Non-pigmented ciliary epithelial cell (primary cell): ENCODE measurements at regions not wholly inside any gene's neighbourhood (a gene's known extent, or its start where the extent isn't known, plus 50 kb on each side); places are given as distances from the start of the nearest gene placed in this dataset.
"Not testable (repeated sequence)": the region's sequence is repeated elsewhere in the genome, so short reads cannot be mapped to it uniquely, and the experiment has no call there.

ENCODE experiments used
- DNase-seq: peaks from one replicate; pipeline ENCODE4 v3.0.0-alpha.2; 2010; ENCODE audit warnings: low read depth

DNA sequence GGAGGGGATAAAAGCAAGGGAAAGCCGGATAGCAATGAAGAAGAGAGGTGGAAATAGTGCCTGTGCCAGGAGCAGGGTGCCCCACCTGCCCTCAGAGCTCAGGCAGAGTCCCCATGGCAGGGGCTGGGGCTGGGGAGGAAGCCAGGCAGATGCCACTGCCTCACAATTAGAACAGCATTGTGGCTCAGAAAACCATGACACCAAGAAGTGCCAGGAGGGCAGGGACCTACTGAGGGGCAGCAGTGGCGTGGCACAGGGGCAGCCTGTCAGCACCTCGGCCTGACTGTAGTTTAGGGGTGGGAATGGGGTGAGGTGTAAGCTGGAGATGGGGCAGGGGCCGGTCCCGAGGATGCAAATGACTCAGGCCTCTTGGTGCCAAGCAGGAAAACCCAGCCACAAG is 532.1 kb upstream of the B3GAT1 start:
- DNase-seq, result no peak

DNA sequence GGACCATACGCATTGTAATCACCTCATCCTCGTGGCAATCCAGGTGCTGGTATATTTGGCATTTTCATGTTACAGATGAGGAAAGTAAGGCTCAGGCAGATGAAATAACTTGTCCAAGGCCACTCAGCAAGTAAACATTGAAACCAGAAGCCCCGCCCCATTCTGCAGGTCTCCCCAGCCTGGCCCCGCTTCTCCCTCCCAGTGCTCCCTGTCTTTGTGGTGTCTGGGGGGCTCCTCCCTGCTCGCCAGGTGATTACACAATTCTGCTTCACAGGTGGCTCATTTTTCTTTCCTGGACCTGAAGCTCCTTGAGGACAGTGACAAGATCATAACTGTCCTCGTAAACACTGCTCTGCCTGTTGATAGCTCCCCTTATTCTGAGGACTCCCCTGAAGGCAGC is 531.5 kb upstream of the B3GAT1 start:
- no peak for DNase-seq

- DNase-seq, result no peak
Observed at GRCh38 chr11:134942681-134943080, 530.6 kb upstream of the B3GAT1 start.

DNA sequence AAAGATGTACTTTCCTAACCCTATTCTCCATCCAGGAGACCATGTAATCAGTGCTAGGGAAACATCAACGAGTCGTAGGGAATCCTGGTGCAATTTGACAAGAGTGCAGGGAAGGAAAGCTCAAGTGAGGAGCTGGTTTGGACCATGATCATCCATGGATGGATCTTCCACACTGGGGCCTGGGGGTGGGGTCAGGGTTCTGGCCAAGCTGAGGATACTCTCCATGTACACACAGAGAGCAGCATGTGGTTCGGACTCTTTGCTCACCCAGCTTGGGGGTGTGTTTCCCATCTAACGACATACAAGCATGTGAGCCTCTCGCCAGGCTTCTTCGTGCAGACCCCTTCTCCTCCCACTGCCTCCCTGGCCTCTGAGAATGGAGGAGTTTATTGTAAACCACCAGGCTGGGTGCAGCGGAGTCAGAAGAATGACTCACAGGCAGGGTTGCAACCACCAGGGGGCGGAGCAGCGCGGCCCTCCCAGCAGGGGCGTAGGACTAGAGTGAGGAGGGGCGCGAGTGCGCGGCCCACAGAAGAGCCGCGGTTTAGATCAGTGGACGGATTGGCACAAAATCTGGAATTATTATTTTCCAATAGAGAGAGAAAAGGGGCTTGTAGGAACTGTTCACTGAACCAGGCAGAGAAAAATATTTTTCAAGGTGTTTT is 530.0 kb upstream of the B3GAT1 start:
- not testable (repeated sequence) for DNase-seq

DNA sequence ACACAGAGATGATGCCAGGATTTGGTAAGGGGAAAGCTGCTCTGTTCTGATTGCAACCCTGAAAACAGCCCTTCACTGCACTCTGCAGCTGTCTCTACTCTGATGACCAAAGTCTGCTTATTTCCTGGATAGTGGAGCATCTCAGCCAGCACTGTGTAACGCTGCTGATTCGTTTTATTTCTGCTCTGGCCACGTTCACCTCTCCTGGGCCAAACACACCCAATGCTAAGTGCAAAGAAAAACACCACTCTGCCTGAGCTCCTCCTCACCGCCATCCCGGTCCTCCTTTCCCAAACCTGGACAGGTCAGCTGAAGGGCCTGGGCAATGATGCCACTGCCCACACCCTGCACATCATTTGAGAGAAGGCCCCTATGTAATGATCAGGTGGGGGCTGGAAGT is 529.3 kb upstream of the B3GAT1 start:
- no peak for DNase-seq

DNA sequence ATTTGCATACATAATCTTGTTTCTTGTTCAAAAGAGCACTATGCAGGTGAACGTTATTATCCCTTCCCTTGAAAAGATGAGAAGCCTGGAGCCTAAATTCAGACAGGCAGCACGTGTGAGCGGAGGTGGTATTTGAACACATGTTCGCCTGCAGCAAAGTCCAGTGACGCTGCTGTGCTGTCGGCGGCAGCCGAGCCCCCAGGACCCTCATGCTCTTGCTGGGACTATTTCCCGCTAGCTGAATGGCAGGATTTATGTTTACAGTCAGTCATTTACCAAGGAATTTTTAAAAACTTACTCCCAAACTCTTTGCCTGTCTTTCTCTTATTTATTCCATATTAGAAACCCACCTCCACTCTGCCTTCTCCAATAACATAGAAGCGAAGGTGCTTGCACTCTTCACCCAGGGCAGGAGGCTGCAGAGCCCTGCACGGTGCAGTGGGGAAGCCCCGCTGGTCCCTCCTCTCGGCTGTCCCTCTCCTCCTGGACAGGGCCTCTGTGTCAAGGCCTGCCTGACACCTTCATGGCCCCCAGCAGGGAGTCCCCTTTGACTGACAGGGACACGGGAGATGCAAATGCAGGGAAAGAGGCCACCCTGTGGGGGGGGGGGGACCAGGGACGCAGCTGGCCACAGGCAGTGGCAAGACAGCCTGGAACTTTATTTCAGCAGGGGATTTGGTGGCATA is 528.5 kb upstream of the B3GAT1 start:
- DNase-seq, result no peak

DNA sequence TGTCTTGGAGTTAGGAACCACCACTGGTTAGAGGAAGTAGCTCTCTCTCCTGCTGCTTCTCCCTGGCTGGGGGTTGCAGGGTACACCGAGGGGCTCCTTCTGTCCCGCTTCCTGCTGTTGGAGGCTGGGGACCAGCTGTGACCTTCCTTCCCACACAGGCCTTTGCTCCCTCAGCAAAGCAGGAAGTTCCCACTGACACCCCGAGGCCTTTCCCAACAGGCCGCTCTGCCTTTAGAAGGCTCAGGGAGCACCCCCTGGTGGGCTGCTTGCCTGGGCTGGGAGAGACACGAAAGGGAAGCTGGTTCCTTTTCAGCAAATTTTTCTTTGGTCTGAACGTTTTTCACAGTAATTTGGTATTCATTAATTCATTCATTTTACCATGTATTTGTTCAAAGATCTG is 527.9 kb upstream of the B3GAT1 start:
- DNase-seq, result no peak

- no peak for DNase-seq
Observed at GRCh38 chr11:134939031-134939430, 527.0 kb upstream of the B3GAT1 start.

DNA sequence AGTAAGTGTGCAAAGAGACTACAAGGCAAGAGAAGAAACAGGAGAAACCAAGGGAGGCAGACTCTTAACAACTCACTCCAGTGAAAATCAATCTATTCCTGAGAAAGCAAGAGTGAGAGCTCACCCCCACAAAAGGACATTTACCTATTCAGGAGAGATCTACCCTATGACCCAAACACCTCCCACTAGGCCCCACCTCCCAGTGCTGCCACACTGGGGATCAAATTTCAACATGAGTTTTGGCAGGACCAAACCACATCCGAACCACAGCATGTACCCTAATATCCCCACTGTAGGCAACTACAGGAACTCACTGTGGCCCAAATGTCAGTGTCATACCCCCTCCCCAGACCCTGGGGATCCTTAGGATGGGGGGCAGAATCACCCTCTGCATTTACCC is 526.2 kb upstream of the B3GAT1 start:
- DNase-seq, result no peak

DNA sequence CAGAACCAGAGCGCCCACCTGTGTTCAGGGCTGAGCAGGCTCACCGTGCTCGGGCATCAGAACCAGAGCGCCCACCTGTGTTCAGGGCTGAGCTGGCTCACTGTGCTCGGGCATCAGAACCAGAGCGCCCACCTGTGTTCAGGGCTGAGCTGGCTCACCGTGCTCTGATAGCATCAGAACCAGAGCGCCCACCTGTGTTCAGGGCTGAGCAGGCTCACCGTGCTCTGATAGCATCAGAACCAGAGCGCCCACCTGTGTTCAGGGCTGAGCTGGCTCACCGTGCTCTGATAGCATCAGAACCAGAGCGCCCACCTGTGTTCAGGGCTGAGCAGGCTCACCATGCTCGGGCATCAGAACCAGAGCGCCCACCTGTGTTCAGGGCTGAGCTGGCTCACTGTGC is 525.2 kb upstream of the B3GAT1 start:
- not testable (repeated sequence) for DNase-seq

DNA sequence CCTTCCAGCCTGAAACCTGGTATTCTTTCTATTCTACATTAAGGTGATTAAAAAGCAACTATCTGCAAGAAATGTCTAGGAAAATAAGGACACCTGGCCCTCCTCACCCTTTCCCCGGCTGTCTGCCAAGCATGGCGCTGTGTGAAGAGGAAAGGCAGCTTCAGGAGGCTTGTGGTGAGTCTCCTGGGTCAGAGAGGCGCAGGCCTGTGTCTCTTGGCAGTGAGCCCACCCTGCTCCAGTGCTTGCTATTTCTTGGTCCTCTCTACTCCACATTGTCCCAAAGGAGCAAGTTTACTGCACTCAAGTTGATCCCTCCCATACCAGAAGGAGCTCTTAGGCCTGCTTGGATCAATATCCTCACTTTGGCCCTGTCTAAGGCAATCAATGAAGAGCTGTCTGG is 520.7 kb upstream of the B3GAT1 start:
- no peak for DNase-seq

- DNase-seq, result no peak
Observed at GRCh38 chr11:134925432-134925831, 513.4 kb upstream of the B3GAT1 start.

GRCh38 chr11:134923441-134923840 is 511.4 kb upstream of the B3GAT1 start:
- DNase-seq, result no peak

GRCh38 chr11:134921938-134922337 is 509.9 kb upstream of the B3GAT1 start:
- DNase-seq, result no peak

GRCh38 chr11:134920851-134921608 is 509.0 kb upstream of the B3GAT1 start:
- DNase-seq, result no peak

GRCh38 chr11:134916421-134917213 is 504.6 kb upstream of the B3GAT1 start:
- DNase-seq, result no peak

DNA sequence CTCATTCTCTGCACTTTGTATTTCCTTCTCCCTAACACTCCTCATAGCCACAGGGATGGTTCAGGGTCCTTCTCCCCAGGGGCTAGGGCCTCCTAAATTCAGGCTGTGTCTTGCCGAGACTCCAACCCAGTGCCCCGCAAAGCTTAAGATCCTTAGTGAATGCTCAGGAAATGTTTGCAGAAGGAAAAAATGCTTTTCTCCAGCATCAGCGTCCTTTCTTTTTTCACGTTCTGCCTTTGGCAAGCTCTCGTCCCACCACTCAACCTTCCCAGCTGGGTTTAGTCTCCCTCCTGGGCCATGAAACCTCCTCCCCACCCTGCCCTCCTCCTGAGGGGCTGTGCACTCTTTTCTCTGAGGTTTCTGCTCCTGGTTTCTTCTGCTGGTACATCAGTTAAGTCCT is 503.8 kb upstream of the B3GAT1 start:
- no peak for DNase-seq

- DNase-seq, result no peak
Observed at GRCh38 chr11:134915212-134915611, 503.2 kb upstream of the B3GAT1 start.

GRCh38 chr11:134913999-134914590 is 502.1 kb upstream of the B3GAT1 start:
- no peak for DNase-seq

DNA sequence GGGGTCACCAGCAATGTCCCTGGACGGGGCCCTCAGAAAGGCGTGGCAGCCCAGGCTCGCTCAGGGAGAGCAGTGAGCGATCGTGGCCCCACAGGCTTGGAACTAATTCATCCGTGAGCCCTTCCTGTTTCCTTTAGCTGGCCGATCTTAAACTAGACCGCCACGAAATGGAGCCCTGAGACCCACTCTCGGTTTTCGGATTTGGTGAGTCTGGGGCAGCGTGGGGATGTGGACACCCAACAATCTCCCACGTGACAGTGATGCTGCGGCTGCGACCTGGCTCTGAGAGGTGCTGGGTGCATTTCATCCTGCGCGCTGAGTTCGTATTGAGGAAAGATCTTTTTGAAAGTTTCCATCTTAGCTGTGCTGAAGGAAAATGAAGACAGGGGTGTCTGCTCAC is 501.3 kb upstream of the B3GAT1 start:
- no peak for DNase-seq

DNA sequence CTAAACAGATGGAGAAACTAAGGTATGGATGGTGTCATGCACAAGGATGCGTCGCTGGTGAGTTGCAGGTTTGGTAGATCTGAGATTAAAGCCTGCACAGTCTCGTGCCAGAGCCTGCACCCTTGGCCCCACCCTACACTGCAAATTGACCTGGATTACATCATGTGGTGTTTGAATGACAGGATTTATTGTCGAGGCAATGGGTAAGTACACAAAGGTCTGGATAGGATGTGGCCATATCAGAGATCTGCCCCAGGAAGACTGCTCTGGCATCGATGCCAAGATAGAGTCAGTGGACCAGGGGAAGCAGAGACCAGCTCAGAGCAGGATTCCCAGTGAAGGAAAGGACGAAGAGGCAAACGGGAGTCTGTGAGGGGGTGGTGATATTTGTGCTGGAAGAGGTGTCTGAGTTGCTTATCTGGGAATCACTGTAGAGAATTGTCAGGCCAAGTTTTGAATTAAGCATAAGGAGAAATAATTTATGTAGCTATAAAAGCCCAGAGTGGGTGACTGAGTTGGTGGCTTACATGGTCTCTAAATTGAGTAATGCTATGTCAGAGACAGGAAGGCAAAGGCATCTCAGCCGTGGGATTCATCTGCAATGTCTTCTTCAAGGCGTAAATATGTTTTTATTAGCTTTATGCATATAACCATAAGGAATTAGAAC is 499.6 kb upstream of the B3GAT1 start:
- DNase-seq, result no peak

DNA sequence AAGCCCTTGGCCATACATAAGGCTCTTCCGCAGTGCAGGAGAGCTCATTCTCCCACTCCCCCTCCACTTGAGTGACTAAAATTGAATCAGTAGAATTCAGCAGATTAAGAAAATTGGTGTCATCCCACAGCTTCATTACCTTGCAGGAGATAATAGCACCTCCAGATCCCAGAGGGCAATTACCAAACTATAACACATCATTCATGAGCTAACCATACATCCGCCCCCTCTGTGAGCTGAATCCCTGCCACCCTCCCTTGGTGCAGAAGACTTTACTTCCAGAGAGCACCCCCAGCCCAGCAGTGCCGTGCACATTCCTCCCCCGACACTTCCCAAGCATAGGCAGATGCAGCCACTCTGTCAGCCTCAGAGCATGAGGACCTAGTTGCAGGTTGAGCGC is 496.5 kb upstream of the B3GAT1 start:
- DNase-seq, result no peak
